ENCODE measurements at regions not wholly inside any gene's neighbourhood (a gene's known extent, or its start where the extent isn't known, plus 50 kb on each side); places are given as distances from the start of the nearest gene placed in this dataset.

DNA sequence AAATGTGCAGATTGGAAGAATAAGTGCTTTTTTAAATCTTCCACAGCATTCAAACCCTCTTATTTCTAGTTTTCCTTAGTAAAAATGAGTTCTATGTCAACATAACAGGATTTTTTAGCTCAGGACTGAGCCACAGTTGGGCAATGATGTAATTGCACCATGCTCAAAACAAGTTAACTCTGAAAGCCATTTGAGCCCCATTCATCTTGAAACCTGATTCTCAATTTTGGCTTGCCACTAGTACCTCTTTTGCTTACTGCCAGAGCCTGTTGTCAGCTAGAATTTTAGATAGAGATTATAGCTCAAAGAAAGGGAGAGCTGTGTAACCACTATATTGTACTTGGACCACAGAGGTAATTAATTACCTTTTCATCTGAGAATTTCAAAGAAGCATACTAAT is 1028.5 kb upstream of the PHF14 start:
- TF ChIP-seq, protein P1, sequence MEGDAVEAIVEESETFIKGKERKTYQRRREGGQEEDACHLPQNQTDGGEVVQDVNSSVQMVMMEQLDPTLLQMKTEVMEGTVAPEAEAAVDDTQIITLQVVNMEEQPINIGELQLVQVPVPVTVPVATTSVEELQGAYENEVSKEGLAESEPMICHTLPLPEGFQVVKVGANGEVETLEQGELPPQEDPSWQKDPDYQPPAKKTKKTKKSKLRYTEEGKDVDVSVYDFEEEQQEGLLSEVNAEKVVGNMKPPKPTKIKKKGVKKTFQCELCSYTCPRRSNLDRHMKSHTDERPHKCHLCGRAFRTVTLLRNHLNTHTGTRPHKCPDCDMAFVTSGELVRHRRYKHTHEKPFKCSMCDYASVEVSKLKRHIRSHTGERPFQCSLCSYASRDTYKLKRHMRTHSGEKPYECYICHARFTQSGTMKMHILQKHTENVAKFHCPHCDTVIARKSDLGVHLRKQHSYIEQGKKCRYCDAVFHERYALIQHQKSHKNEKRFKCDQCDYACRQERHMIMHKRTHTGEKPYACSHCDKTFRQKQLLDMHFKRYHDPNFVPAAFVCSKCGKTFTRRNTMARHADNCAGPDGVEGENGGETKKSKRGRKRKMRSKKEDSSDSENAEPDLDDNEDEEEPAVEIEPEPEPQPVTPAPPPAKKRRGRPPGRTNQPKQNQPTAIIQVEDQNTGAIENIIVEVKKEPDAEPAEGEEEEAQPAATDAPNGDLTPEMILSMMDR (IDR thresholded peaks at IDR 0.05; ENCODE audit: borderline replicate concordance, extremely low read depth, low read length, poor library complexity, severe bottlenecking) = no peak
- TF ChIP-seq EZH2 (IDR thresholded peaks at IDR 0.05; ENCODE audit: borderline replicate concordance, low read depth, low read length, severe bottlenecking) = no peak
